ENCODE measurements at regions not wholly inside any gene's neighbourhood (a gene's known extent, or its start where the extent isn't known, plus 50 kb on each side); places are given as distances from the start of the nearest gene placed in this dataset.

DNA sequence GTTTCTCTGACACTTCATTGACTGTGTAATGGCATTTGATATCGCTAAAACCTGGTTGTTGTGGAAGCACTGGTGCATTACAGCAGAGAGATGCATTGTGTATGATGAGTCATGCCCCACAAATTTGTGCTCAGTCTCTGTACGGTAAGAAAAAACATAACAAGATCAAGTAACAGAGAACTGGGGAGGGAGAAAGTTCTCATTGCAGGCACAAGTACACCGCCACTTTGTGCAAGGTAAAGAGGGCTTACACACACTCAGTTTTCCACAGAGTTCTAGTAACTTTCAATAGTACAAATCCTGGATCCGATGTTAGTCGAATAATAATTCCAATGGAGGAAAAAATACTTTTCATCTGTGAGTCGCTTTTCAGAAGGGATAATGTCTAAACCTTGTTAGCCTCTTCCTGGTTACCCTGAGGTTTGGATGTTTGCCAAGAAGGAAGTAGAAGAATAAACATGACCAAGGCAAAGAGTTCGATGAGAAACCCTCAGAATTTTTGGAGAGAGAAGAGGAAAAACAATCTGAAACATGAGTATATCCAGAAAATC lies 512.5 kb upstream of the SLIT2 start:
- Histone ChIP-seq H3K4ac (ENCODE audit: low read depth, low read length) (no peak overlapping the region), H3K79me1 (ENCODE audit: insufficient read depth, low read depth, low read length, poor library complexity, severe bottlenecking) (no peaks in the 10 kb centered on the region), H3K4me1 (ENCODE audit: insufficient read depth, low read length) (no peaks in the 10 kb centered on the region), H2BK120ac (ENCODE audit: low read depth, low read length, poor library complexity, severe bottlenecking) (no peak overlapping the region), H4K5ac (ENCODE audit: insufficient read length, low read depth, low read length) (no peak overlapping the region), H2BK15ac (ENCODE audit: low read depth, low read length) (no peak overlapping the region), H3K9me3 (ENCODE audit: control insufficient read depth, low read depth, low read length) (no peaks in the 10 kb centered on the region), H2BK12ac (ENCODE audit: insufficient read length, low read depth, low read length) (no peak overlapping the region), H3K14ac (ENCODE audit: insufficient read depth, low read length) (no peak overlapping the region), H3K79me2 (ENCODE audit: insufficient read depth, low read length) (no peaks in the 10 kb centered on the region), H3T11ph (ENCODE audit: low read length) (no peak overlapping the region), H2BK20ac (ENCODE audit: low read depth, low read length, poor library complexity, severe bottlenecking) (no peak overlapping the region), H3K23ac (ENCODE audit: insufficient read length, low read depth, low read length) (no peak overlapping the region), H3K4me2 (ENCODE audit: insufficient read depth, insufficient read length, low read length) (no peak overlapping the region), H2BK5ac (ENCODE audit: insufficient read length, low read length) (no peak overlapping the region), H3K9ac (ENCODE audit: extremely low read depth, insufficient read length, low read length) (no peak overlapping the region), H4K20me1 (ENCODE audit: control insufficient read depth, insufficient read depth, insufficient read length) (no peaks in the 10 kb centered on the region), H2AFZ (ENCODE audit: low read length) (no peak overlapping the region), H4K91ac (ENCODE audit: insufficient read length, low read depth, low read length) (no peak overlapping the region), H4K8ac (replicated peaks; ENCODE audit: insufficient read length, low read depth, low read length) (no peak overlapping the region), H2AK5ac (ENCODE audit: insufficient read length, low read length) (no peak overlapping the region), H3K27ac (ENCODE audit: insufficient read length, low read depth, low read length) (no peak overlapping the region), H3K18ac (ENCODE audit: insufficient read length, low read depth, low read length) (no peak overlapping the region), H3K56ac (ENCODE audit: insufficient read length, low read depth, low read length) (no peak overlapping the region), H3K27me3 (ENCODE audit: insufficient read depth, low read length) (no peaks in the 10 kb centered on the region), H3K23me2 (ENCODE audit: insufficient read length, low read depth, low read length, poor library complexity, severe bottlenecking) (no peaks in the 10 kb centered on the region)
- no peak for DNase-seq
- Mint-ChIP-seq H3K27me3 (ENCODE audit: low read depth) (no peaks in the 10 kb centered on the region), H3K9me3 (no peaks in the 10 kb centered on the region), H3K4me1 (no peaks in the 10 kb centered on the region), H3K27ac (no peak overlapping the region), H3K36me3 (ENCODE audit: insufficient read depth in 1 of 3, low read depth in 3 of 3) (no peaks in the 10 kb centered on the region), H3K4me3 (no peak overlapping the region)
- no CpG with 5 or more reads among the region's 7 CpGs for WGBS (ENCODE audit: extremely low coverage, insufficient read length, low lambda C conversion rate)
- TF ChIP-seq, protein P1, sequence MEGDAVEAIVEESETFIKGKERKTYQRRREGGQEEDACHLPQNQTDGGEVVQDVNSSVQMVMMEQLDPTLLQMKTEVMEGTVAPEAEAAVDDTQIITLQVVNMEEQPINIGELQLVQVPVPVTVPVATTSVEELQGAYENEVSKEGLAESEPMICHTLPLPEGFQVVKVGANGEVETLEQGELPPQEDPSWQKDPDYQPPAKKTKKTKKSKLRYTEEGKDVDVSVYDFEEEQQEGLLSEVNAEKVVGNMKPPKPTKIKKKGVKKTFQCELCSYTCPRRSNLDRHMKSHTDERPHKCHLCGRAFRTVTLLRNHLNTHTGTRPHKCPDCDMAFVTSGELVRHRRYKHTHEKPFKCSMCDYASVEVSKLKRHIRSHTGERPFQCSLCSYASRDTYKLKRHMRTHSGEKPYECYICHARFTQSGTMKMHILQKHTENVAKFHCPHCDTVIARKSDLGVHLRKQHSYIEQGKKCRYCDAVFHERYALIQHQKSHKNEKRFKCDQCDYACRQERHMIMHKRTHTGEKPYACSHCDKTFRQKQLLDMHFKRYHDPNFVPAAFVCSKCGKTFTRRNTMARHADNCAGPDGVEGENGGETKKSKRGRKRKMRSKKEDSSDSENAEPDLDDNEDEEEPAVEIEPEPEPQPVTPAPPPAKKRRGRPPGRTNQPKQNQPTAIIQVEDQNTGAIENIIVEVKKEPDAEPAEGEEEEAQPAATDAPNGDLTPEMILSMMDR (conservative IDR thresholded peaks at IDR 0.05): no peak
